NCI-H748 (cell line): ENCODE measurements at regions not wholly inside any gene's neighbourhood (a gene's known extent, or its start where the extent isn't known, plus 50 kb on each side); places are given as distances from the start of the nearest gene placed in this dataset.

Source experiments
- DNase-seq: peaks from one replicate; lab custom pipeline; 2025; ENCODE audit not compliant: unreplicated experiment; lab: John Stamatoyannopoulos, UW

DNA sequence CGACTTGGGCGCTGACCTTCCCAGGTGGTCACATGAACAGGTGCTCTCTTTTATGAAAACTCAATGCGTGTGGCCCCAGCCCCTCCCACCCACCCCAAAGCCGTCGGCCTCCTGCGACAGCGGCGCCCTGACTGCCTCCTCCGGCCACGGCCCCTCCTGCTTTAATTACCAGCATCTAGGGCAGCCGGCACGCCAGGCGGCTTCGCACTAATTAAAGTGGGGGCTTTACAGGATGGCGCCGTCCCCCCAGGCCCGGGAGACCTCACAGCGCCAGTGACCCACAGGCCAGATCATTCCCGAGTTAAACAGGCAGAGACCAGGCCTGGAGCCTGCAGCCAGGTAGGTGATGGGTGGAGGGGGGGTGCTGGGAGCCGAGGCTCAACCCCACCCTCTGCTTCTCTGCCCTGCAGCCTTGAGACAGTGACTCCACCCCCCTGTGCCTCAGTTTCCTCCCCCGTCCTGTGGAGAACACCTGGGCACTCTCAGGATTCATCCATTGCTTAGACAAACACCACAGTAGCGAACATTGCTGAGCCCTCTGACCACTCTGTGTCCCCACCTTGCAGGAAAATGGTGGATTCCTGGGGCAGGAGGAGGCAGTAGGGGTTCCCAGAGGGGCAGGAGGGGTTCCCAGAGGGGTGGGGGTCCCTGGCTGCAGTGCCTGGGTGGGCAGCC, 100.8 kb downstream of the MICALL2 start:
- peak; percentile 25 for DNase-seq

DNA sequence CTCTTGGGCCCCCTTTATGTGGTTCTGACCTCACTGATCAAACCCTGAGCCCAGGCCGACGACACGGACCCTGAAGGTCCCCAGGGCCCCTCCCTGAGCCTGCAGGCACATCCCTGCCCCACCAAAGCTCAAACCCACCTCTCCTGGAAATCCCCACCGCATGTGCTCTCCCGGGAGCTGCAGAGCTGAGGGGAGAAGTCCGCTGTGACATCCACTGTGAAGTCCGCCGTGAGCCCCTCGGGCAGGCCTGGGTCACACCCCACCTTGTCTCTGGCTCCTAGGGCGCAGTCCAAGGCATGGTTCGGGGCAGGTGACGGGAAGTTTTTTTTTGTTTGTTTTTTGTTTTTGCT, 100.2 kb downstream of the MICALL2 start:
- no peak for DNase-seq

DNA sequence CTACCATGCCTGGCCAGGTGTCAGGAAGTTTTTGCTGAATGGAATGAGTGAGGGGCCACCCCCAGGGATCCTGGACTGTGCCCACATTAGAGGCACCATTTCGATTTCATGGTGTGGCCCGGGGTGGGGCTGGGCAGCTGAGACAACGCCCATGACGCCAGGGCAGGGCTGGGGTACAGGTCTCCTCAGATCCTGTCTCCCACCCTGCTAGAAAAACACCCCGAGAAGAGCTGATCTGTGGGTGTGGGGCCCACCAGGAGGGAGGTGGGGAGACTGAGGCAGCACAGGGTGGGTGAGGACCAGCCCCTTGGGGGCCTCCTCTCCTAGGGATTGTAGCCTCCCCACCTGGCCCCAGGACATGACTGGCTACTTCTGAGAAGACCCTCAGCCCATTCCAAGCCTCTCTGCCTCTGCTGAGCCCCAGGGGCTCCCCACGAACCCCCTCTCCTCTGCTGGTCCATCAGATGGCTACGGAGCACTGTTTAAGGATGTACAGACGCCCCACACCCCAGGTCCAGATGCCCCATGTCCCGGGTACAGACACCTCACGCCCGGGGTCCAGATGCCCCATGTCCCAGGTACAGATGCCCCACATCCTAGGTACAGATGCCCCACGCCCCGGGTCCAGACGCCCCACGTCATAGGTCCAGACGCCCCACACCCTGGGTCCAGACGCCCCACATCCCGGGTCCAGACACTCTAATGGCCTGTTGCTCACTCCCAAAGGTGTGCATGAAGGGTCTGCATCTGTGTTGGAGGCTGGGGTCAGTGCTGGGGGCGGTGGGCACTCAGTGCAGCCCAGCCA, 99.4 kb downstream of the MICALL2 start:
- no peak for DNase-seq

DNA sequence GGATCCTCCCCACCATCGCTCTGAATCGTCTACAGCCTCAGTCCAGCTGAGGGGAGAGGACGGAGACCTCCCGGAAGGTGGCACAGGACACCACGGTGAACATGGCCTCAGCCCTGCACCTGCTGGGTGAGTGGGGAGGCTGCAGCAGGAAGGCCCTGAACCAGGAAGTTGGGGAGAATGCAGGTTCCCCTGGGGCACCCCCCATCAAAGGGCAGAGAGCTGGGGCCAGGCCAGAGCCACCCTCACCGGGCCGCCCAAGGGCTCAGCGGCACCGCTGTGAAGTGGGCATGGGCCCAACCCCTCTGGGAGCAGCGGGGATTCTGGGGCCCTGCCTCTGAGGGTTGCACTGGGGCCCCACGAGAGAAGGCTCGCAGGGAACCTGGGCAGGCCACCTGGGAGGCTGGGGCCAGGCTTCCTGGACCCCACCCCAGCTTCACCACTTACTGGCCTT, 98.7 kb downstream of the MICALL2 start:
- DNase-seq, result no peak

DNA sequence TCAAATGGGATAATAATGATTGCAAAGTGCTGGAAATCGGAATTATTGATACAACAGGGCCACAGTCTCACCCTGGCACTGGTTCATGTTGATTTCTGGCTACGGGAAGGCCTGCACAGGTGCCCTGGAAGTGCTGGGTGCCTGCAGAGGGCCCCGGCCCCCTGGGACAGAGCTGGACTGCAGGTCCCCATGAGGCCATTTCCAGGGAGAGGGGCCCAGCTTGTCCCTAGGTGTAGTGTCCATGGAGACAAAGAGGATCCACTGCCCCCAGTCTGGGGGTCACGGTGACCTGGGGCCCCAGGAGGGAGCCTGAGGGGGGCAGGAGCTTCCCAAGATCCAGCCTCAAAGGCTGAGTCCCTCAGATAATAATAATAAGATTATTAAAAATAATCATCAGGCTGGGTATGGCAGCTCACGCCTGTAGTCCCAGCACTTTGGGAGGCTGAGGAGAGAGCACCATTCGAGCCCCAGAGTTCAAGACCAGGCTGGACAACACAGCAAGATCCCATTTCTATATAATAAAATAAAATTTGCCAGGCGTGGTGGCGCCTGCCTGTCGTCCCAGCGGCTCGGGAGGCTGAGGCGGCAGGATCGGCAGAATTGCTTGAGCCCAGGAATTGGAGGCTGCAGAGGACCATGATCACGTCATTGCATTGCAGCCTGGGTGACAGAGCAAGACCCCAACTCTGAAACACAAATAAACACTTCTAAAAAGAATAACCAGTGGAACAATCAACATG, 98.1 kb downstream of the MICALL2 start:
- no peak for DNase-seq

DNA sequence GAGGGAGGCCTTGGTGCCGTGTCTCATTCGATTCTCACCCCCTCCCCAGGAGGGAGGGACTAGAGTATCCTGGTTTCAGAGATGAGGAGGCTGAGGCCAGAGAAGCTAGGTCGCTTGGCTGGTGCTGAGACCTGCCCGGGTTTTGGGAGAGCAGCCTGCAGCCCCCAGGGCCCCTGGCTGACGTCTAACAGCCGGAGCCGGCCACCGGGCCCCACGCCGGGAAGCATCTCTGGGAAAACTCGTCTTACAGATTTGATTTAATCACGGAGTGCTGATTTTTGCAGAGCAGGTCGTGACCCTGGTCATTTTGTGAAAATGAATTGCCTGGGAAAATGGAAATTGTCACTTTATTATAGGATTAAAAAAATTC, 97.5 kb downstream of the MICALL2 start:
- no peak for DNase-seq

DNA sequence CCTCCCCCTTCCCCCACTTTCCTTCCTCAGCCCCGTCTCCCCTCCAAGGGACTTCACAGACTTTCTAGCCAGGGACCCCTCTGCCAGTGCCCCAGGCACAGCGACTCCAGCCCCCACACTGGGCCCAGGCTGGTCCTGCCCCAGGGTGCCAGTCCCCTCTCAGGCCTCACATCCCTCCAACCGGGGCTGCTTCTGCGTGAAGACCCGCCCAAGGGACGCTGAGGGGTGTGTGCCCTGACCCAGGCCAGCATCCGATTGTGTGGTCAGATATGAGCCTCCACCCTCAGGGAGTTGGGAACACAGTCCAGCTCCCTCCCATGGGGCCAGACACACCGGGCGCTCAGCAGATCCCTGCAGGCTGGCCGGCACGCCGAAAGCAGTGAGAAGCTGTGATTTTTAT, 97.0 kb downstream of the MICALL2 start:
- DNase-seq, result no peak

DNA sequence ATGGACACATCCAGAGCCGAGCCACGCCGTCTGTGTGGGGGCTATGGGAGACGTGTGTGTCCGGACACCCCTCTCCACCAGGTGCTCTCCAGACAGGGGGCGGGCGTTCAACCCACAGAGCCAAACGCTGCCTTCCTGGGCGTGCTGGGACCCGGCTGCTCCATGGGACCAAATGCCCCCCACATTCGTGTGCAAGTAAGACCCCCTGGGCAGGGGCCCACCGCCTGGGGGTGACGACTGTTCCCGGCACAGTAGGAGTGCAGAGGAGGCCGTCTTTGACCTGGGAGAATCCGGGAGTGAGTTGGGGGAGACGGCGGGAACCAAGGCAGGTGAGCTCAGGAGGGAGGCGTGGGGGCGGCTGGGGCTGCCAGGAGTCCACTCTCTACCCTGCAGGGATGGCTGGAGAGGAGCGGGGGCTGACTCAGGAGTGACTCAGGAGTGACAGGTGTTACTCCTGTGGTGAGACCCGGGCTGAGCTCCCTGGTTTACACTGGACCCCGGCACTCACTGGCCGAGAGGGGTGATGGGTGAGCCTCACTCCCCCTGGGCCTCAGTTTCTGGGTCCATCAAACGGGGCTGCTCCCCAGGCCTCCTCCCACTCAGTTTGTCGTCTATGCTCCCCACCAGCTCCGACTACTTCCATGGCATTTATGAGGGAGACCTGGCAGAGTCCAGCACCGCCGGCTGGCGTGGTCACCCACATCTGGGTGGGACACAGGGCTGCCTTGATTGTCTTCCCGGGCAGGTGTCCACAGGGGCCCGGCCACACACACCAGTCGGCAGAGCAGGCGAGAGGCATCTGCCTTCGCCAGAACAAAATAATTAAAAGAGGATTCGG, 95.0 kb downstream of the MICALL2 start:
- no peak for DNase-seq

DNA sequence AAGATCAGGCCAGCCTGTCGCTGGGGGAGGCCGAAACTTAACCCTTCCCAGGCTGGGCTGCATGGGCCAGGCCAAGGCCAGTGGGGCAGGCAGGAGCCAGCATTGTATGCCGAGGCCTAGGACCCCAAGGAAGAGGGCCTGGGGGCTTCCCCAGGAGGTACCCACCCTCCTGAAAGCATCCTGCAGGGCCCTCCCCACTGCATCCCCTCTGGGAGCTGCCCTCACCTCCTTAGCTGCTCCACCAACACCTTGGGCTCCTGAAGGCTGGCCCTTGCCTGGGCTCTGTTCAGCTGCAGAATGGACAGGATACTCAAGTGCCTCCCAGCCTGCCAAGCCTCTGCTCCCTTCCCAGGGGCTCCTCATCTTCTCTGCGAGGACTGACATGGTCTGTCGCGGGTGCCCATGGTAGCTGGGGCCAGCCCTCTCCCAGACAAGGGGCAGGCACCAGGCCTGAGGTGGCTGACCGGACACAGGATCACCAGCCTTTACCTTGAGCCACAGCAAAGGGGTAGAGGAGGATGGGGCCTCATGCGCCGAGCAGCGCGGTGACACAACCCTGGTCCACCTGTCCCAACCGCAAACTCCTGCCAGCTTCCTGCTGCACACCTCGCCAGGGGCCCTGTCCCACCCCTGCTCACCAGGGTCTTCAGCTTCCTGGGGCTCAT, 94.2 kb downstream of the MICALL2 start:
- no peak for DNase-seq

DNA sequence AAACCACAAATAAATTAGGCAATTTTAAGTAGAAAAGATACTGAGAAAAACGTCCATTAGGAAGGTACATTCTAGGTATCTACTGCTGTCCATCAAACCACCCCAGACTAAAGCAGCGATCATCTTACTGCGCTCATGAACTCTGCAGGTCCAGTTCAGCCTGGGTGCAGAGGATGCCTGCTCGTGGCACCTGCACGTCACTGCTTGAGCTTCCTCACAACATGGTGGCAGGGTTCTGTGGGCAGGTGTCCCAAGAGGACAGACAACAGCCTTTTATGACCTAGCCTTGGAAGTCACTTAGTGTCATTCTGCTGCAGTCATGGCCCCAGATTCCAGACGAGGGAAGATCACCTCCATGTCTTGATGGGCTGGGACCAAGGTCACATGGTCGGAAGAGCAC, 93.4 kb downstream of the MICALL2 start:
- no peak for DNase-seq

DNA sequence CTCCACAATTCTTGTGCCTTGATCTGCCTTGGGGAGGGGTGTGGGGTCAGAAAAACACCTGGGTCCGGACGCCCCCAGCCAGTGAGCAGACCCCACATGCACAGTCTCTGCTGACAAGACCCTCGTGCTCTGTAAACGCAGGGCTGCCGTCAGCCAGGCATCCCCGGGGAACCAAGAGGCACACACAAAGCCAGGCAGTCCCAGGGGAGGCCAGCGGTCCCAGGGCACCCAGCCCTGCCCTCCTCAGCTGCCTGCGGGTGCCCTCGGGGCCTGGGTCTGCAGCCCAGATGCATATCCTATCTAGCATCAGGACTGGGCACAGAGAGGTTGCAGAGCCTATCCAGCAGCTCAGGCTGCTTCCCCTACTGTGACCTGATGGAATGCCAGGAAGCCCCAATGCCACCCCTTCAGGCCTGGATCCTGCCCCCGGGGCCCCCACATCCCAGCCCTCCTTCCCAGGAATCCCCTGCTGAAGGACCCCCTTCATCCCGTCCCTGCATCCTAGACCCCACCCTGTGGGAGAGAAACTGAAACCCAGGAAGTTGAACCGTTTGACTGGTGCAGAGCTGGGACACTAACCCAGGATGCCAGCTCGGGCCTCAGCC, 92.4 kb downstream of the MICALL2 start:
- DNase-seq, result no peak

DNA sequence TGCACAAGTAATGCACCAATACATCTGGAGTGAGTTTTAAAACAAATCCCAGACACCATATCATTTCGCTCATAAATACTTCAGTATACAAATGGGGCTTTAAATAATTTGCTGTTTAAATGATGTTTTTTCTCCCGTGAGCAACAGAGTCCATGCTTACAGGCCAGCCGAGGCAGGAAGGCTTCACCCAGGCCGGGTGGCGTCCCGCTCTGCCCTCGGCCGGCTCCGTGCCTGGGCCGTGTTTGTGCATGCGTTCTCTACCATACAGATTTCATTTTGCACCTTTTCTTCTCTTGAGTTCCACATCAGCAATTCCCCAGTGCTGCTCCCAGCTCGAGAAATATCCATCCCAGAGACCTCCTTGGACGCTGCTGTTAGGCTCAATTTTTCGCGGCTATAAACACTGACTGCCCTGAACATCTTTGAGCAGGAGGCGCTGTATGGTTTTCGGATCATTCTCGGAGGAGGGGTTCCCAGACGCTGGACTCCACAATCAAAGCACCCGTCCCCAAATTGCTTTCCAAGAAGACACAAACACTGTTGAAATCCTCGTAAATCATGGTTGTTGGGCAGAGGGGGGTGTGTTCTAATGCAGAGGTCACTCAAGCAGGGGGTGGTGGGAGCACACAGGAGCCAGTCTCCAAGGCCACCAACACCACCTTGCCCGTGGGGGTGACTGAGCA, 91.6 kb downstream of the MICALL2 start:
- DNase-seq, result no peak

DNA sequence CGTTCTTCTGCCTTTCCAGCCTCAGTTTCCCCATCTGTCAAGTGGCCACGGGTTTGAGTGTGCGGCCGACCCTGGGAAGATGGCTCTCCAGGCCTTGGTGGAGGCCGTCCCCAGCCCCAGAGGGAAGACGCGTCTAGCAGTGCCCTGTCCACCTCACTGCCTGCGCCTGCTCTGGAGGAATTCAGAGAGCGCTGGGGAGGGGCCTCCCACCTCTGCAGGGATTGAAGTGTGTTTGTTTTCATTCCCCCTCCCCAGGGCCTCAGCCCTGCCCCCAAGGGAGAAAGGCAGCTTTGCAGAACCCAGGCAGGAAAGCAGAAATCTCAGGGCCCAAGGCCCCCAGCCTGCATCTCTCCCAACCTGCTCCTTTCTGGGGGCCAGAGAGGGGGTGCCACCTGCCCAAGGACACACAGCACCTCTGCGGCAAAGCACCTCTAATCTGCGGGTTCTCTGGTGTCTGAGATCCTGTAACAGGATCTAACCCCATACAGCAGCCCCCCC, 91.0 kb downstream of the MICALL2 start:
- DNase-seq, result no peak

DNA sequence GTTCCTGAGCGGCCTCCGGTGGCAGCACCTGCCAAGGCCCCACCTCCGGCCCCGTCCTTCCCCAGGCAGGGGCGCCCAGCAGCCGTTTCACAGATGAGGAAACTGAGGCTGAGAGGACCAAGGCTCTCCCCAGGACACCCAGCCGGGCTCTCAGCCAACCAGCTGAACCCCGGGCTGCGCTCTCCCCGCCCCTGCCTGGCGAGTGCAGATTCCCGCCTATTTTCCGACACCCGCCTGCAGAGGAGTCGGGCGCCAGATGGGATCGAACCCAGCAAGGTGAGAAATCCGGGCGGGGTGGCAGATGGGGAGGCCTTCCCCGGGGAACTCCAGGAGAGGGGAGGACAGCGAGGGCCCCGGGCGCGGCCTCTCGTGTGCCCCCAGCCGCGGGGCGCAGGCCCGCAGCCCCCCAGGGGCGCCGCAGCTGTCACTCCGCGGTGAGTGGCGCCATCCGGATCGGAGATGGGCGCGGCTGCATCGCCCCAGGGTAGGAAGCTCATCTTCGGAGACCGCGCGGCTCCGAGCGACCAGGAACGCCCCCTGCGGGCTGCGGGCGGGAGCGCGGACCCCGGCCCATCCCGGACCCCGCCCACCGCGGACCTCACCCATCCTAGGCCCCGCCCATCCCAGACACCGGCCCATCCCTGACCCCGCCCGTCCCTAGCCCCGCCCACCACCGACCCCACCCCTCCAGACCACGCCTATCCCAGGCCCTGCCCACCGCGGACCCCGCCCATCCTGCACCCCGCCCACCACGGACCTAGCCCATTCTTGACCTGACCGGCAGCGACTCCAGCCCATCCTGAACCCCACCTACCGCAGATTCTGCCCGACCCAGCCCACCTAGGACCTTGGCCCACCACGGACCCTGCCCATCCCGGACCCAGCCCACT, 90.3 kb downstream of the MICALL2 start:
- peak; percentile 90 for DNase-seq

DNA sequence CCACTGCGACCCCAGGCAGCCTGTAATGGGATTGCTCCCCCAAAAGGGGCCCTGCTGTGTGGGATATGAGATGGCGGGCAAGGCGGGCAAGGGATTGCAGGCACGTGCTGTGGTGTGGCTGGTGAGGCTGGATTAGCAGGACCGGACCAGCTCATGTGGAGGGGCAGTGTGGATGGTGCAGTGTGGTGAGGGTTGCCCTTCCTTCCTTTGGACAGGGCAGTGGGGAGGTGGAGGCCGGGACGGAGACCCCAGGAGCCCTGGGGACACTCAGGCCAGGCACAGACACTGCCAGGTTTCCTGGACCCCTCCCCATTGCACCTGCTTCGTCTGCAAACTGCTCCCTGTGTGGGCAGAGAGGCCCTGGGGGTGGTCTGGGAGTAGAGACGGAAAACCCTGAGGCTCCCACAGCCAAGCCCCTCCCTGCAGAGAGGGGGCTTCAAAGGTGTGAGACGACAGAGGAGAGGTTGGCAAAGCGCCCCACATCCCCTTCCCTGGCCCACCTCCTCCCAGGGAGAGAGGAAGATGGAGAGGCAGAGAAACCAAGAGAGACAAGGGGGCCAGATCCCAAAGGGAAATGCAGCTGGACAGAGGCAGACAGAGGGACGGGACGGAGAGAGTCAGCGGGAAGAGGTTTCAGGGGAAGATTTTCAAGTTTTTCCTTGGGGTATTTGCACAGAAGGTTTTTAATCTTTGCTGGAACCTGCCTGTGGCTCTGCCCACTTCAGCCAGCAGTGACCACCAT, 89.2 kb downstream of the MICALL2 start:
- DNase-seq, result no peak

DNA sequence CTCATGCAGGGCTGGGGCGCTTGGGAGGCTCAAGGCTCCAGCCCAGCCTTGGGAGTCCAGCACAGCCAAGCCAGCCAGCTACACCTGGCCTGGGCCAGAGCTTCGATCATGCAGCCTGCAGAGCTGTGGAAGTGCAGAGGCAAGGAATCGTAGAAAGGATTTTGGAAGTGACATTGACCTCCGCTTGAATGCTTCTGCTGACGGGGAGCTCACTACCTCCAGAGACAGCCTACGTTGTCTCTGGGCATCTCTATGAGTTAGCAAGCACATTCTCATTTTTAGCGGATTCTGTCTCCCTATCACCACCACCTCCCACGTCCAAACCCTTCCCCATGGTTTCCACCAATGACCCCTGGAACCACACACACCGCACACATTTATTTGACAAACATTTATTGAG, 88.5 kb downstream of the MICALL2 start:
- no peak for DNase-seq

DNA sequence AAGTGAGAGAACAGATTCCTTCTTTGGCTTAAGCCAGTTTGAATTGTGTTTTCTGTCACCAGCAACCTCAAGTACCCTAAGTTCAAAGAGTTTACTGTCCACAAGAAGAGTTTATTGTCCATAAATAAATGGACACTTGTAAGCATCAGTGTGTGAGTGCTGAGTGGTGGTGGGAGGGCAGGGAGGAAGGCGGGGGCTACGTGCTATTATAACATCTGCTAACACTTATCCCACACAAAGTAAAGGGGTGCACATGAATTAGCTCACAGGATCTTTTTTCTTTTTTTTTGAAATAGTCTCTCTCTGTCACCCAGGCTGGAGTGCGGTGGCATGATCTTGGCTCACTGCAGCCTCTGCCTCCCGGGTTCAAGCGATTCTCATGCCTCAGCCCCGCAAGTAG, 87.2 kb downstream of the MICALL2 start:
- no peak for DNase-seq
